PC-3 (cell line): ENCODE measurements at regions not wholly inside any gene's neighbourhood (a gene's known extent, or its start where the extent isn't known, plus 50 kb on each side); places are given as distances from the start of the nearest gene placed in this dataset.
A peak's percentile ranks its signal among the peaks of the same experiment; 100 is the strongest.

Experiments used
- ATAC-seq: fragments of 200-7000 bp; cut with Tn5 transposase; 2 replicates; pipeline ENCODE4 v1.9.1; 2020; ENCODE audit warnings: mild to moderate bottlenecking, moderate library complexity
- BruUV-seq: library from RNA; stranded (reverse); fragments of 400-500 nt; replicated peaks from 2 replicates; lab custom pipeline; 2021; lab: Mats Ljungman, UMichigan
- CTCF ChIA-PET: fragments of 300-600 bp; sonication (Branson Sonifier 250); formaldehyde crosslinking; loops from one replicate; lab custom pipeline; 2022; ENCODE audit warnings: antibody characterized with exemption; lab: Charles Lee
- POLR2A ChIA-PET: fragments of 300-600 bp; sonication (Branson Sonifier 250); formaldehyde crosslinking; loops from one replicate; lab custom pipeline; 2022; ENCODE audit warnings: antibody characterized with exemption; ENCODE audit not compliant: unreplicated experiment; lab: Charles Lee
- DNase-seq: peaks from one replicate; pipeline ENCODE4 v3.0.0-alpha.2; 2015
- H2AFZ ChIP-seq: fragments of 300-600 bp; sonication (generic); 2 replicates; pipeline ENCODE4 v1.6.0; 2016; ENCODE audit warnings: antibody characterized with exemption, low read length
- H3F3A ChIP-seq: fragments of 300-600 bp; sonication (generic); one replicate; pipeline ENCODE4 v1.6.0; 2017; ENCODE audit warnings: antibody characterized with exemption, low read length, control low read depth, mild to moderate bottlenecking; ENCODE audit not compliant: unreplicated experiment
- H3K27ac ChIP-seq: fragments of 300-600 bp; sonication (generic); 2 replicates; pipeline ENCODE4 v1.5.1; 2016; ENCODE audit warnings: mild to moderate bottlenecking, low read length
- H3K27me3 ChIP-seq: fragments of 300-600 bp; sonication (generic); 2 replicates; pipeline ENCODE4 v1.6.1; 2016; ENCODE audit warnings: low read length, mixed read lengths
- H3K36me3 ChIP-seq: fragments of 300-600 bp; sonication (generic); 2 replicates; pipeline ENCODE4 v1.6.1; 2016; ENCODE audit warnings: low read depth, mixed run types, low read length, mixed read lengths
- H3K4me1 ChIP-seq: fragments of 300-600 bp; sonication (generic); 2 replicates; pipeline ENCODE4 v1.5.1; 2016; ENCODE audit warnings: low read length; ENCODE audit not compliant: insufficient read depth
- H3K4me2 ChIP-seq: fragments of 300-600 bp; sonication (generic); 2 replicates; pipeline ENCODE4 v1.6.0; 2016; ENCODE audit warnings: low read length
- H3K4me3 ChIP-seq: fragments of 300-600 bp; sonication (generic); 2 replicates; pipeline ENCODE4 v1.5.1; 2016; ENCODE audit warnings: mild to moderate bottlenecking, low read length, mixed read lengths
- H3K79me2 ChIP-seq: fragments of 300-600 bp; sonication (generic); 2 replicates; pipeline ENCODE4 v1.6.1; 2017; ENCODE audit warnings: low read length, mixed read lengths
- H3K9ac ChIP-seq: fragments of 300-600 bp; sonication (generic); 2 replicates; pipeline ENCODE4 v1.6.0; 2016; ENCODE audit warnings: mild to moderate bottlenecking, low read length
- H3K9me2 ChIP-seq: fragments of 300-600 bp; sonication (generic); replicated peaks from 2 replicates; pipeline ENCODE4 v1.6.1; 2016; ENCODE audit warnings: mixed run types, low read length, mixed read lengths
- H3K9me3 ChIP-seq: fragments of 300-600 bp; sonication (generic); 2 replicates; pipeline ENCODE4 v1.6.1; 2016; ENCODE audit warnings: low read length, mixed read lengths
- H4K20me1 ChIP-seq: fragments of 300-600 bp; sonication (generic); 2 replicates; pipeline ENCODE4 v1.6.1; 2016; ENCODE audit warnings: low read length, mixed read lengths
- CTCF ChIP-seq: fragments of 300-600 bp; sonication (generic); conservative IDR thresholded peaks from 2 replicates; pipeline ENCODE4 v1.5.1; 2017; ENCODE audit warnings: antibody characterized with exemption, low read depth, mild to moderate bottlenecking, low read length
- EZH2 ChIP-seq: fragments of 300-600 bp; sonication (generic); IDR thresholded peaks from one replicate; pipeline ENCODE4 v1.6.1; 2017; ENCODE audit warnings: antibody characterized with exemption, mild to moderate bottlenecking, low read length; ENCODE audit not compliant: unreplicated experiment
- EZH2phosphoT487 ChIP-seq: fragments of 300-600 bp; sonication (generic); IDR thresholded peaks from 2 replicates; pipeline ENCODE4 v1.6.1; 2018; ENCODE audit warnings: mild to moderate bottlenecking, antibody characterized with exemption, low read length, borderline replicate concordance
- intact Hi-C: fragments of 100-400 bp; cut with micrococcal nuclease; formaldehyde crosslinking; loops from 2 replicates; pipeline ENCODE4 v1.9.0; 2023

DNA sequence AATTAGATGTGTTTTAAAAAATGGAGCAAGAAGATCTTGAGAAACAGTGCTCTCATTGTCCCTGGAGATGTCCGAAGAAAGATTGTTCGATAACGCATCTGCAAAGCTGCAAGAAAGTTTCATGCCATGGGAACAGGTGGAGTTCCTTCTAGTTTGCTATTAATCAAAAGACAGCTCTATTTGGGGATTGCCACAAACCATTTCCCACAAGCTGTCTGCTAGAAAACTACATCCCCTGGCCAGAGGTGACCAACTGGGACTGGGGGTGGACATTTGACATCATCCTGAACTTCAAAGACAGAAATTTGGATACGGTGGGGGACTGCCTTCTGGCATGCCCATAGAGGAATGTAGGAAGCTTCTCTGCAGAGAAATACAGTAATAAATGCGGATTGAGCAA lies 50.8 kb upstream of the OSMR start:
- Histone ChIP-seq H3K36me3 (no peaks in the 10 kb centered on the region), H3K79me2 (no peaks in the 10 kb centered on the region), H3K9me2 (no peaks in the 10 kb centered on the region), H3K9me3 (no peaks in the 10 kb centered on the region), H3K9ac (no peak overlapping the region), H3F3A (no peaks in the 10 kb centered on the region), H3K27ac (no peak overlapping the region), H4K20me1 (no peaks in the 10 kb centered on the region), H3K27me3 (no peaks in the 10 kb centered on the region), H3K4me1 (peaks cover 27% of the 10 kb centered on the region), H3K4me2 (no peak overlapping the region), H2AFZ (no peak overlapping the region), H3K4me3 (no peak overlapping the region)
- intact Hi-C loops = no loop called here
- DNase-seq (no peak), ATAC-seq (no peak)
- no TSS peak for BruUV-seq
- POLR2A ChIA-PET = no interaction called here
- TF ChIP-seq CTCF = no peak
- no peak for TF ChIP-seq EZH2phosphoT487
- TF ChIP-seq EZH2 = no peak
- CTCF ChIA-PET = no interaction called here

- BruUV-seq = no TSS peak
- Histone ChIP-seq H3K9me2 (no peaks in the 10 kb centered on the region), H3K36me3 (no peaks in the 10 kb centered on the region), H2AFZ (no peak overlapping the region), H3K4me3 (no peak overlapping the region), H3K27me3 (no peaks in the 10 kb centered on the region), H3K9ac (no peak overlapping the region), H3K27ac (peak overlapping the region; percentile 46), H3F3A (no peaks in the 10 kb centered on the region), H3K4me1 (peaks cover 15% of the 10 kb centered on the region), H3K9me3 (no peaks in the 10 kb centered on the region), H3K4me2 (no peak overlapping the region), H3K79me2 (no peaks in the 10 kb centered on the region), H4K20me1 (no peaks in the 10 kb centered on the region)
- ATAC-seq (peak; percentile 71), DNase-seq (peak; percentile 17)
- intact Hi-C loops = no loop called here
- ChIA-PET POLR2A (interaction anchor here (0.7 kb wide), 1 partner anchor 12 kb away, joined by 3 read pairs; no protein-coding TSS in a partner anchor), CTCF (interaction anchor here (0.6 kb wide), 1 partner anchor 13 kb away, joined by 3 read pairs; no protein-coding TSS in a partner anchor)
- TF ChIP-seq EZH2phosphoT487 (no peak), EZH2 (no peak), CTCF (no peak)
Measured at GRCh38 chr5:38795986-38796741, 49.6 kb upstream of the OSMR start.
